ENCODE measurements at regions not wholly inside any gene's neighbourhood (a gene's known extent, or its start where the extent isn't known, plus 50 kb on each side); places are given as distances from the start of the nearest gene placed in this dataset.

DNA sequence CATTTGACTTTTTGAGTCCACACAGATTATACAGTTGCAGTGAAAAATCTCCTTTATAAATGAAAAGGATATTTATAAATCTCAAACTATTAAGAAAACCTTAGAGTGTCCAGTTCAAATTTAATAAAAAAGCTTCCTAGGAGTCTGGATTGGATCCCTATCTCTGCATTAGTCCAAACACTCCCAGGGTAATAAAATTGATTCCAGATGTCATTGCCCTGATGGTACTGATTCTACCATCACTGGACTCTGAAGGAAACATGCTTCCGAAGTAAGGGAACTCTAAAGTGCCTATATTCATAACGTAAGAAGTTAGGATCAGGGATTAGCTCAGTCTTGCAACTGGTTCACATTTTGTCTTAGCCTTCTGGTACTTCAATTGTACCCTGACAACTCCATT, 1325.1 kb upstream of the MAP3K7 start:
- TF ChIP-seq CHD2 (IDR thresholded peaks at IDR 0.05; ENCODE audit: low read length, partially characterized antibody) (no peak), MAFK (IDR thresholded peaks at IDR 0.05; ENCODE audit: partially characterized antibody) (no peak), CEBPB (IDR thresholded peaks at IDR 0.05) (no peak), CHD4 (IDR thresholded peaks at IDR 0.05; ENCODE audit: borderline replicate concordance) (no peak), SREBF2 (IDR thresholded peaks at IDR 0.05) (no peak)
